ENCODE measurements at regions not wholly inside any gene's neighbourhood (a gene's known extent, or its start where the extent isn't known, plus 50 kb on each side); places are given as distances from the start of the nearest gene placed in this dataset.

DNA sequence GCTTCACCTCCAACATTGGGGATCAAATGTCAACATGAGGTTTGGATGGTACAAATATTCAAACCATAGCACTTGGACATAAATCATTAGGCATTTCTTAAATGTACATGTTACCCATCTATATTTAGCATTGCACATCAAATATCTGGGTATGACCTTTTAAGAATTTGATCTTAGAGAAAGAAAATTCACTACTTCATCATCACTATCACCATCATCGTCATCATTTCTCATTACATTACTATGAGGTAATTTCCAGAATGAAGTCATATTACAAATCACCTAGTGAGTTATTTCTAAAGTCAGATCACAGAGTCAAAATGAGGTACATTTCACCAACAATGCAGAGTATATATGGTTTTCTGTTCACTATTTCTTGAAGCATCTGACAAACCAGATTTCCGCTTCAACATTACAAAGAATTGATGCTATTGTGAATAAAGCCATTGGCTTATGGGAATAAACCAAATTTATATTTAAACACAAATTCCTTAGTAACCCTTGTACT is 356.4 kb upstream of the GYPC start:
- DNase-seq (ENCODE audit: low read depth in 2 of 2, low spot score in 1 of 2) = no peak

DNA sequence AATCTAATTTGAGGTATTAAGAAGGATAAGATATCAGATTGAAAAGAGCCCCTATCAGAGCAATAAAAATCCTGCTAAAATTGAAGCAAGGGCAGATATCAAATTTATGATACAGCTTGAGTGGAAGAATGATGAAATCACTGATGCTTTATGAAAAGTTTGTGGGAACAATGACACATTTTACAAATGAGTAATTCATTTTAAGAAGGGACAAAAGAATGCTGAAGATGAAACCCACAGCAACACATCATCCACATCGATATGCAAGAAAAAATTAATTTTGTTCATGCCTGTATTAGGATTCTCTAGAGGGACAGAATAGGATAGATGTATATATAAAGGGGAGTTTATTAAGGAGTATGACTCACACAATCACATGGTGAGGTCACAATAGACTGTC is 355.6 kb upstream of the GYPC start:
- no peak for DNase-seq (ENCODE audit: low read depth in 2 of 2, low spot score in 1 of 2)

GRCh38 chr2:126302043-126302442 is 353.9 kb upstream of the GYPC start:
- no peak for DNase-seq (ENCODE audit: low read depth in 2 of 2, low spot score in 1 of 2)

DNA sequence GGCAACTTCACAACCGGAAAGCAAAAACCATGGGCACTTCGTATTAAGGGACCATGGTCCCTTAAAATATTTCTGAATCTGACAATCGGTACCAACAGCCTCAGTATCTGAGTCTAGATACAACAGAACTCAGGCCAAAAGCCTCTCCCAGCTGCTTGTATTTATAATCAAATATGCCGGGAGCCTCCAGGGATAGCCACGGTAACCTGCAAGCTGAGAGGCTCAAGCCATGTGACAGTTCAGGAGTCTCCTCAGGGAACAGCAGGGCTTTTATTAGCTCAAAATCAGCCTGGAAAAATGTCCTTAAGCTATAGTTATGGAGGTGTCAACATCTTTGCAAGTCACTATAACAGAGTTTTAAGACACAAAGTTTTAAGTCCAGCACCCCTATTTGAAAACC is 352.8 kb upstream of the GYPC start:
- DNase-seq (ENCODE audit: low read depth in 2 of 2, low spot score in 1 of 2) = no peak

GRCh38 chr2:126304154-126304553 is 351.8 kb upstream of the GYPC start:
- DNase-seq (ENCODE audit: low read depth in 2 of 2, low spot score in 1 of 2) = no peak

GRCh38 chr2:126306539-126306938 is 349.4 kb upstream of the GYPC start:
- DNase-seq (ENCODE audit: low read depth in 2 of 2, low spot score in 1 of 2) = no peak

DNA sequence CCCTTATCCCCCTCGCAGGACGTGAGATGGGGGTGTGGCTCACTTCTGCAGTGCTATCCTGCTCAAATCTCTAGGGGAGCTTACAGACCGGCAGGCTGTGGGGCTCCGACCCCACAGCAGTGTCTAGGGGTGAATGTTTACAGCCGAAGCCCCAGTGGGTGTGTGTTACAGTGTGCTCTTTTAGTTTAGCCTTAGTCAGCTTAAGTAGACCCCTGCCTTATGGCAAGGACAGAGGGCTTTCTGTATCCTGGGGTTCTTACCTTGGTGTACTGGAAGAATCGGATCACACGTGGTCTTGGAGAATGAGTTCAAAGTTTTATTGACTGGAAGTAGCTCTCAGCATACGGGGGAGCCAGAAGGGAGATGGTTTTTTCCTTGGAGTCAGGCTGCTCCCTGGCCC is 348.2 kb upstream of the GYPC start:
- no peak for DNase-seq (ENCODE audit: low read depth in 2 of 2, low spot score in 1 of 2)

DNA sequence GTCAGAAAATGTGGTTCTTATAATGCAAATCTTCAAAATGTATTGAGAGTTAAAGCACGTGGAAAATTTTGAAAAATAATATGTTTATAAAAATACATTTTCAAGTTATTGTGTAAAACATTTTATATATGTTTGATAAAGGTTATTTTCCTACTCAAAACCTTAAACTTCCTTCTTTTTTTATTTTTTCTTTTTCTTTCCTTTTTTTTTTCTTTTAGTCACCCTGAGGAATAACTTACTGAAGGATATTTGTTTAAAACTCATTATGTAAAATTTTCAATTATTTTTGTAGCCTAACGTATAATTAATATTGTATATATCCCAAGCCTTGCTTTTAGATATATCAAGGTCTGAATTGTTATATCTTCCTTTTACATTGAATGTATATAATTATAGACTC is 346.8 kb upstream of the GYPC start:
- DNase-seq (ENCODE audit: low read depth in 2 of 2, low spot score in 1 of 2) = no peak

DNA sequence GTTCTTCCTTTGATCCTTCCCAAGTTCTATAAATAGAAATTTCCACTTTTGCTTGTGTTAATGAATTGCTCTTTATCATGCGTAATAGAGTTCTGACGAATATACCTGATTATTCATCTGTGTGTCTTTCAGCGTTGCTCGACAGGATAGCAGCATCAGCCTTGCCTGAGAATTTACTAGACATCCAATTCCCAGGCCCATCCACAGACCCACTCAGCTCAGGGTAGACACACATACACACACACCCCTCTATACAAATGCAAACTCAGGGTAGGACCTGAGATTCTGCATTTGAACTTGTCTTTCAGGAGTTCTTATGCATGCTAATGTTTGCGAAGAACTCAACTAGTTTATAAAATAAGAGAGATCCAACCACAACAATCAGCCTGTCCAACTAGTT is 343.4 kb upstream of the GYPC start:
- no peak for DNase-seq (ENCODE audit: low read depth in 2 of 2, low spot score in 1 of 2)

DNA sequence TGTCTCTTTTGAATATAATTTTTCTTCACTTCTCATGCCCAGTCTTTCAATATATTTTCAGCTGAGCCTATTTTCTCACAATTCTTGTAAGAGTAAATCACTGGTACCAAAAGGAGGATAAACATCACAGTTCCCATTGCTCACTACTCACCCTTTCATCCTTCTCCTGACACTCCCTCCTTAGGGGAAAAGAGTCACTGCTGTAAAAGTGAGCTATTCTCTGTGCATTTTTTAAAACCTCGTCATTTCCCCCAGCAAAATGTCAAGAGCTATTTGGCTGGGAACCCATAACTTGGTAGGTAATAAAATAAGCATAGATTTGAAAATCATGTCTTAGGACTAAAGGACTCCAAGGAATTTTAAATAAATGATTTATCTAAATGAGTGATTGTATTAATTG is 340.1 kb upstream of the GYPC start:
- no peak for DNase-seq (ENCODE audit: low read depth in 2 of 2, low spot score in 1 of 2)

DNA sequence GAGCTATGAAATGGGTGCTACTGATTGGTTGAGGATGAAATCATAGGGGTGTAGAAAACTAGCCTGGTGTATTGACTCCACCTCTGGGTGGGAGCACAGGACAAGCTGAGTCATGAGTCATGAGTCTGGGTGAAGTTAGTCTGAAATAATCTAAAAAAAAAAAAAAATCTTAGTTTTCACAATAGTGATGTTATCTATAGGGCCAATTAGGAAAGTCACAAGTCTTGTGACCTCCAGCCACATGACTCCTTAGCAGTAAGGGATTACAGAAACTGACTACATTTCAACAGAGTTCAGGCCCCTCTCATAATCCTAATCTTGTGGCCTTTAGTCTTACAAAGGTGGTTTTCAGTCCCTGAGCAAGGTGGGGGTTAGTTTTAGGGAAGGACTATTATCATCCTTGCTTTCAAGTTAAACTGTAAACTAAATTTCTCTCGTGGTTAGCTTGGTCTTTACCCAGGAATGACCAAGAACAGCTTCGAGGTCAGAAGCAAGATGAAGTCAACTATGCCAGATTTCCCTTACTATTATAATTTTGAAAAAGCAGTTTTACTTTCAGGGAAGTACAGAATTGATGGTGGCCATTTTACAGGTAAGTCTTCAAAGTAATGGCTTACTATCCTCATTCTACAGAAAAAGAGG is 338.0 kb upstream of the GYPC start:
- no peak for DNase-seq (ENCODE audit: low read depth in 2 of 2, low spot score in 1 of 2)

DNA sequence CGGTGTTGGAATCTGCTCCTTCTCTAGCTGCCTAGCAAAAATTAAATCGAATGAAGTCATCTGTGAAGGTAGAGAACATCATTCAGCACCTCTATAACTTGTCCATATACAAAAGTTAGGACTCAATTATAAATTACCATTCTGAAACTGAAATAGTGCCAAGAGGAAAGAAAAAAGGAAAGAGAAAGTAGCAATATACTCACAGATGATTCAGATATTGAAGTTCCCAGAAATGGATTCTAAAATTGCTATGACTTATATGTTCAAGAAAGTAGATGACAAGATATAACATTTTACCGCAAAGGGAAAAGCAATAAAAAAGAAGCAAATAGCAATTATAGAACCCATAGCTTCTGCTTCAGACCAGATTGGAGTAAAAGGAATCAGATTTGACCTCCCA is 333.6 kb upstream of the GYPC start:
- DNase-seq (ENCODE audit: low read depth in 2 of 2, low spot score in 1 of 2) = no peak

DNA sequence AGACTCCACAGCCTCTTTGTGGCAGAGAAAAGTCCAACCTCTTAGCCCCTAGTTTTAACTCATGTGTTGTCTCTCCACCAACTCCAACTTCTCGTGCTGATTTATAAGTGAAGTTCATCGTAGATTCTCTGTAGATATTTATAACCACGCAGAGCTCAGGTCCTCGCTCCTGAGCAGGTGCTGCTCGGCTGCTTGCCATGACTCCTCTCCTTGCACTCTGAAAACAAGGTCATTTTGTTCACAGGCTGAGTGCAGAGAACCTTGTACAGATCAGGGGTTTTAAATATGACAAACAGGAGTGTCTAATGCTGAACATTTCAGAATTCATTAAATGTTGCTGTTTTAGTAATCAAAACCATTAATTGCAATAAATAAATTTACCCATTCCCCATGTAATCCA is 330.8 kb upstream of the GYPC start:
- DNase-seq (ENCODE audit: low read depth in 2 of 2, low spot score in 1 of 2) = no peak

- DNase-seq (ENCODE audit: low read depth in 2 of 2, low spot score in 1 of 2) = no peak
Observed at GRCh38 chr2:126329173-126329572, 326.8 kb upstream of the GYPC start.

DNA sequence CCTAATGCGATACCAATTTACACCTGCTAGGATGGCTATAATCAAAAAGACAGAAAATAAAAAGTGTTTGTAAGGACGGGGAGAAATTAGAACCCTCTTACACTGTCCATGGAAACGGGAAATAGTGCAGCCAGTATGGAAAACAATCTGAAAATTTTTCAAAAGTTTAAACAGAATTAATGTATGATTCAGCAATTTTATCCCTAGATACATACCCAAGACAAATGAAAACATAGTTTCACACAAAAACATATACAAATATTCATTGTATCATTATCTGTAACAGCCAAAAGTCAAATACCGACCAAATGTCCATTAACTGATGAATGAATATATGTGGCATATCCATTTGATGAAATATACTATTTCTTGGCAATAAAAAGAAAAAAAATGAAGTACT is 313.5 kb upstream of the GYPC start:
- DNase-seq (ENCODE audit: low read depth in 2 of 2, low spot score in 1 of 2) = no peak

GRCh38 chr2:126343136-126343535 is 312.8 kb upstream of the GYPC start:
- DNase-seq (ENCODE audit: low read depth in 2 of 2, low spot score in 1 of 2) = no peak

GRCh38 chr2:126344493-126344892 is 311.5 kb upstream of the GYPC start:
- no peak for DNase-seq (ENCODE audit: low read depth in 2 of 2, low spot score in 1 of 2)

DNA sequence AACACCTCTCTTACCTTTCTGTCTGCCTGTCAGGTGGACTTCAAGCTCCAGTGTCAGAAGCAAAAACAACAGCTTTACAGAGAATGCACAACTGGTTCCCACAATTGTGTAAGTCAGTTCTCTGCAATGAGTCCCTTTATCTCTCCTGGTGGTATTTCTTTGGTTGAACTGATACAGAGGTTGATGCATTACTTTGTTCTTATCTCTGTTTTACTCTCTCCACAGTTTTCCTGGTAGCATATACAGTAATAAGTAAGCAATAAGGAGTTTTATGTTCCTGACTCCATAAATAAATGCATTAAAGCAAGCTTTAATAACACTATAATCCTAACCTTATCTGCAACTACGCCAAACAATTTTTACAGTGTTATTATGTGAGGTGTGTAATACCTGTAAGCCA is 310.3 kb upstream of the GYPC start:
- no peak for DNase-seq (ENCODE audit: low read depth in 2 of 2, low spot score in 1 of 2)

DNA sequence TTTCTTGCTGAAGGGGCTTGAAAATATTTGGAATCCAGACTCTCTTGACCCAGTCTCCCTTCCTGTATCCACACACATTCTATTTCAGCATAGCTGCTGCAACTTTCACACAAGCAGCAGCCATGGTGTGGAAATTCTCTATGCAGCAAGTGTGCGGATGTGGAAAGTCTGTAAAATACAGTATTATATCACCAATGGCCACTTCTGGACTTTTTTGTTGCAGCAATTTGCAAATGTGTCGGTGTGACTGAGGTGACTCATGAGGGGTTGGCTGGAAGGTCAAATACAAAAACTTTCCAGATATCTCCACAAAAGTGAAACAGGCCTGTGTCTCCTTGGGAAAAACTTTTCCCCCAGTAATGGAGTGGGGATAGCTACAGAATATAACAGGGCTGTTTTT is 299.3 kb upstream of the GYPC start:
- DNase-seq (ENCODE audit: low read depth in 2 of 2, low spot score in 1 of 2) = no peak

DNA sequence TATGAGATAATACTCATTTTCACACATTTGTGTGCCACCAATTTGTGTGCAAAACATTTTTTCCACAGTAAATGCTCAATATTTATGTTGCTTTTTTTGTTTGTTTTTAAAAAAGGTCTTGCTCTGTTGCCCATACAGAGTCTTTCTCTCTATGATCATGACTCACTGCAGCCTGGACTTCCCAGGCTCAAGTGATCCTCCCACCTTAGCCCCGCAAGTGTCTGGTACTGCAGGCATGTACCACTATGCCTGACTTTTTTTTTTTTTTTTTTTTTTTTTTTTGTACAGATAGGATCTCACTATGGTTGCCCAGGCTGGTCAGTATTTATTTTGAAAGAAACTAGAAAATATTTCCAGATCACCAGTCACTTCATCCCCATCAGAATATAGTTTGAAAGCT is 297.8 kb upstream of the GYPC start:
- DNase-seq (ENCODE audit: low read depth in 2 of 2, low spot score in 1 of 2) = no peak

DNA sequence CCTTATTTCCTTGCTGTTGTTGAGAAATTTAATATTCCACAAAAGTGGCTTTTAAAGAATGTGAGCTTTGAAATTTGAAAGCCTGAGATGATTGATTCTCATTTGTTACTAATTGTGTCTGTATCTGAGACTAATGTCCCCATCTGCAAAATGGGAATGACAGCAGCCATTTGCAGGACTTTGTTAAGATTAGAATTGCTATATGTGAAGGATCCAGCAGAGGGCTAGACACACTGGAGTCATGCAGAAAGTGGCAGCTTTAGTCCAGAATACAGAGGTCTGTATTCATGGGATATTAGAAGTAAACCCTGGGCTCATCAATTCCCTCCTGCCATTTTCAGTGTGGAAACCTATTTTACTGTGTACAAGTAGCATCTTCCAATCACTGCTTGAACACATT is 296.5 kb upstream of the GYPC start:
- no peak for DNase-seq (ENCODE audit: low read depth in 2 of 2, low spot score in 1 of 2)

- DNase-seq (ENCODE audit: low read depth in 2 of 2, low spot score in 1 of 2) = no peak
Observed at GRCh38 chr2:126367361-126367760, 288.6 kb upstream of the GYPC start.

GRCh38 chr2:126368758-126369157 is 287.2 kb upstream of the GYPC start:
- DNase-seq (ENCODE audit: low read depth in 2 of 2, low spot score in 1 of 2) = no peak

GRCh38 chr2:126370201-126370600 is 285.8 kb upstream of the GYPC start:
- no peak for DNase-seq (ENCODE audit: low read depth in 2 of 2, low spot score in 1 of 2)
